Loucy (cell line): ENCODE measurements at regions not wholly inside any gene's neighbourhood (a gene's known extent, or its start where the extent isn't known, plus 50 kb on each side); places are given as distances from the start of the nearest gene placed in this dataset.

ENCODE experiments used
- CTCF ChIP-seq: fragments of 200-600 bp; sonication (generic); conservative IDR thresholded peaks from 2 replicates; pipeline ENCODE4 v1.5.1; 2014; ENCODE audit warnings: mild to moderate bottlenecking, antibody characterized with exemption, low read length
- EZH2phosphoT487 ChIP-seq: fragments of 200-600 bp; IDR thresholded peaks from 2 replicates; pipeline ENCODE4 v1.6.1; 2018; ENCODE audit warnings: antibody characterized with exemption, mild to moderate bottlenecking, moderate library complexity, borderline replicate concordance

GRCh38 chr22:34914846-34915245 lies 151.1 kb upstream of the ISX start:
- TF ChIP-seq CTCF = no peak
- no peak for TF ChIP-seq EZH2phosphoT487
